GM12892 (cell line): ENCODE measurements at regions not wholly inside any gene's neighbourhood (a gene's known extent, or its start where the extent isn't known, plus 50 kb on each side); places are given as distances from the start of the nearest gene placed in this dataset.

Experiments
- POLR2A ChIP-seq: IDR thresholded peaks from 2 replicates; pipeline ENCODE4 v1.6.1; 2011; ENCODE audit warnings: low read depth, low read length, control low read depth
- POLR2AphosphoS5 ChIP-seq: IDR thresholded peaks from 2 replicates; pipeline ENCODE4 v1.6.1; 2011; ENCODE audit warnings: low read depth, low read length, control low read depth
- TAF1 ChIP-seq: IDR thresholded peaks from 2 replicates; pipeline ENCODE4 v1.6.1; 2011; ENCODE audit warnings: low read depth, mild to moderate bottlenecking, control low read depth, low read length, borderline replicate concordance

DNA sequence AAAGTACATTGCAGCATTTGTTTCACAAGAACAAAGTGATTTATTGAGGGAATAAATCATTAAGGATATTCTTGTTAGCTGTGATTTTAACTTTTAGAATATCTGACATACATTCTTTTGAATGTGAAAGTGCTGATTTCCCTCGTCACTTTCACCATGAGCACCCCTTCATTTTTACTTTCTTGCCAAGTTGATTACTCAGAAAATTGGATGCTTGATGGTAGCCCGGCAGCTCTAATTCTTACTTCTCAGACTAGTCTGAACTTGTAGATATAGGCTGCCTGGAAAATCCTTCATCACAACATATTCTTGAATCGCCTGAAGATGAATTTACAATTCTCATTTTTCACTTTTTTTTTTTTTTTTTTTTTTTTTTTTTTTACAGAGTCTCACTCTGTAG, 147.1 kb upstream of the SMLR1 start:
- TF ChIP-seq POLR2A: no peak
- no peak for TF ChIP-seq POLR2AphosphoS5
- no peak for TF ChIP-seq TAF1
